ENCODE measurements at regions not wholly inside any gene's neighbourhood (a gene's known extent, or its start where the extent isn't known, plus 50 kb on each side); places are given as distances from the start of the nearest gene placed in this dataset.

DNA sequence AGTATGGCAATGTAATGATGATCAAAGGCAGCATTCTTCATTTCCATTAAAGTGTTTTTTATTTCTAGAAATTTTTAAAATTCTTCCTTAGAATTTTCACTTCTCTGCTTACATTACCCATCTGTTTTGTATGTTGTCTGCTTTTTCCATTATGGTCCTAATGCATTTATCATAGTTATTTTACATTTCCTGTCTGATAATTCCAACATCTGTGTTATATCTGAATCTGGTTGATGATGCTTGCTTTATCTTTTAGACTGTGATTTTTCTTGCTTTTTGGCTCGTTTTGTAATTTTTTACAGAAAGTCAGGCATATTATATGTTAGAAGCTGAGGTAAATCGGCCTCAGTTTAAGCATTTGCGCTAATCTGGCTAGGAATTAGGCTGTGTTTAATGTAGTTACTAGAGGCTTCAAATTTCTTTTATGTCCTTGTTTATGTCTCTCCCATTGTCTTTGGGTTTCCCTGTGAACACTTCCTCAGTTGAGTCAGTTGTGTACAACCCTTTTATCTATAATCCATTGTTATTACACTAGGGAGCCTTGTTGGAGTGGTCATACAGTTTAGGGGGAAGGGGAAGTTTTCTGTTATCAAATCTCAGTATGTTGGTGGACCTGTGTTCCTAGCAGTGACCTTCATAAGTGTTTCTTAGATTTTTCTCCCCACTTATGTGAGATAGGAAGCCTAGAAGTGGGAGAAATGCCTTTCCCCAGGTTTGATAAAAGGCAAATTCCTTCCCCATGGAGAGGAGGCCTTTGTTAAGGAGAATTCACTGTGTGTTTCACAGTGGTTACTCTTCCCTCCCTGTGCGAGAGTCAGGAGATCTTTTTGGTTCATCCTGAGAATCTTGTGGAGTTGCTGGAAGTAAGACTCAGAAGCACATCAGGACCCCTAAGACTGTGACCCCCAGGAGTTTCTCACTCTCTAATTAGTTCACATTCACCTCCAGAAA is 437.5 kb downstream of the INSC start:
- Histone ChIP-seq H3K27ac (ENCODE audit: extremely low read length, insufficient read depth, low read length) (no peak overlapping the region), H3K4me3 (replicated peaks in 1 of 3; ENCODE audit: insufficient read depth in 1 of 3, low read depth in 2 of 3, low read length in 3 of 3) (no peak overlapping the region), H4K20me1 (ENCODE audit: insufficient read depth, low read length) (no peaks in the 10 kb centered on the region), H3K27me3 (ENCODE audit: control insufficient read depth in 1 of 2, insufficient read depth in 2 of 2, low read length in 2 of 2) (no peaks in the 10 kb centered on the region), H3K9ac (ENCODE audit: insufficient read depth, low read depth, low read length) (no peak overlapping the region), H3K79me2 (ENCODE audit: insufficient read depth, low read length) (no peaks in the 10 kb centered on the region), H3K9me3 (ENCODE audit: low read length) (no peaks in the 10 kb centered on the region), H3K4me1 (ENCODE audit: insufficient read depth, low read length) (no peaks in the 10 kb centered on the region), H3K4me2 (ENCODE audit: low read depth, low read length) (no peak overlapping the region), H2AFZ (ENCODE audit: low read length) (no peak overlapping the region), H3K36me3 (replicated peaks in 1 of 2; ENCODE audit: control insufficient read depth in 1 of 2, insufficient read depth in 2 of 2, low read length in 2 of 2) (no peaks in the 10 kb centered on the region)
- DNase-seq (ENCODE audit: low spot score) = no peak
- POLR2A ChIA-PET = no interaction called here
- ATAC-seq = no peak
- no TSS peak for BruUV-seq (replicated peaks)
- 27% methylated on average over 4 of the region's 4 CpGs for WGBS (ENCODE audit: low lambda C conversion rate)
- intact Hi-C loops (cut with micrococcal nuclease; ENCODE audit: unreplicated experiment) (no loop called here), in situ Hi-C loops (cut with HindIII; ENCODE audit: extremely low pct_ligation_motif_present, low pct_unique_long_range_greater_than_20kb) (no loop called here)
- TF ChIP-seq NR1H2 (CRISPR knock-in tag; IDR thresholded peaks at IDR 0.05; ENCODE audit: borderline replicate concordance, low read depth) (no peak), WIZ (CRISPR knock-in tag; IDR thresholded peaks at IDR 0.05) (no peak), SMAD3 (CRISPR knock-in tag; IDR thresholded peaks at IDR 0.05) (no peak), CBX1 (IDR thresholded peaks at IDR 0.05; ENCODE audit: low read depth) (no peak), SRY (CRISPR knock-in tag; IDR thresholded peaks at IDR 0.05) (no peak), ZNF652 (CRISPR knock-in tag; IDR thresholded peaks at IDR 0.05; ENCODE audit: borderline replicate concordance, low read depth) (no peak), CHCHD3 (CRISPR knock-in tag; IDR thresholded peaks at IDR 0.05) (no peak), GATAD2A (CRISPR knock-in tag; IDR thresholded peaks at IDR 0.05) (no peak), RARA (CRISPR knock-in tag; IDR thresholded peaks at IDR 0.05) (no peak), ZNF124 (CRISPR knock-in tag; IDR thresholded peaks at IDR 0.05) (no peak), ZBTB25 (CRISPR knock-in tag; IDR thresholded peaks at IDR 0.05) (no peak), IRF2 (CRISPR knock-in tag; IDR thresholded peaks at IDR 0.05) (no peak), DPF2 (CRISPR knock-in tag; IDR thresholded peaks at IDR 0.05; ENCODE audit: borderline replicate concordance, low read depth) (no peak), ZBTB3 (CRISPR knock-in tag; IDR thresholded peaks at IDR 0.05; ENCODE audit: borderline replicate concordance, low read depth) (no peak)
- TF ChIP-seq, protein P1, sequence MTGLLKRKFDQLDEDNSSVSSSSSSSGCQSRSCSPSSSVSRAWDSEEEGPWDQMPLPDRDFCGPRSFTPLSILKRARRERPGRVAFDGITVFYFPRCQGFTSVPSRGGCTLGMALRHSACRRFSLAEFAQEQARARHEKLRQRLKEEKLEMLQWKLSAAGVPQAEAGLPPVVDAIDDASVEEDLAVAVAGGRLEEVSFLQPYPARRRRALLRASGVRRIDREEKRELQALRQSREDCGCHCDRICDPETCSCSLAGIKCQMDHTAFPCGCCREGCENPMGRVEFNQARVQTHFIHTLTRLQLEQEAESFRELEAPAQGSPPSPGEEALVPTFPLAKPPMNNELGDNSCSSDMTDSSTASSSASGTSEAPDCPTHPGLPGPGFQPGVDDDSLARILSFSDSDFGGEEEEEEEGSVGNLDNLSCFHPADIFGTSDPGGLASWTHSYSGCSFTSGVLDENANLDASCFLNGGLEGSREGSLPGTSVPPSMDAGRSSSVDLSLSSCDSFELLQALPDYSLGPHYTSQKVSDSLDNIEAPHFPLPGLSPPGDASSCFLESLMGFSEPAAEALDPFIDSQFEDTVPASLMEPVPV (CRISPR knock-in tag; IDR thresholded peaks at IDR 0.05) = no peak
- CTCF ChIA-PET (ENCODE audit: low intra/inter-chr PET ratio, low total read pairs) = no interaction called here
- no peak for FAIRE-seq
